Epithelial cell of proximal tubule (primary cell): ENCODE measurements at regions not wholly inside any gene's neighbourhood (a gene's known extent, or its start where the extent isn't known, plus 50 kb on each side); places are given as distances from the start of the nearest gene placed in this dataset.

Source experiments
- DNase-seq: peaks from one replicate; pipeline ENCODE4 v3.0.0-alpha.2; 2011; ENCODE audit warnings: low read depth
- H3K4me3 ChIP-seq: 2 replicates; pipeline ENCODE4 v1.5.1; 2011; ENCODE audit warnings: low read depth, mild to moderate bottlenecking, low read length
- CTCF ChIP-seq: conservative IDR thresholded peaks from 2 replicates; pipeline ENCODE4 v1.5.1; 2012; ENCODE audit warnings: low read depth, mild to moderate bottlenecking, low read length

- TF ChIP-seq CTCF = no peak
Observed at GRCh38 chr17:15129986-15130385, 135.1 kb downstream of the PMP22 start.

GRCh38 chr17:15124746-15125145 is 140.4 kb downstream of the PMP22 start:
- TF ChIP-seq CTCF = no peak
- no peak for DNase-seq
- no peak overlapping the region for H3K4me3 ChIP-seq

More at GRCh38 chr17:15129986-15130385, 135.1 kb downstream of the PMP22 start:
- no peak for DNase-seq
- no peak overlapping the region for H3K4me3 ChIP-seq

GRCh38 chr17:15124264-15124595 is 140.9 kb downstream of the PMP22 start:
- TF ChIP-seq CTCF = no peak
- no peak overlapping the region for H3K4me3 ChIP-seq
- DNase-seq = no peak

- H3K4me3 ChIP-seq = no peak overlapping the region
- DNase-seq = no peak
- no peak for TF ChIP-seq CTCF
Observed at GRCh38 chr17:15123593-15124263, 141.4 kb downstream of the PMP22 start.

GRCh38 chr17:15122857-15123256 is 142.3 kb downstream of the PMP22 start:
- DNase-seq = no peak
- TF ChIP-seq CTCF = no peak
- H3K4me3 ChIP-seq = no peak overlapping the region

- H3K4me3 ChIP-seq = no peak overlapping the region
- TF ChIP-seq CTCF = no peak
- no peak for DNase-seq
Observed at GRCh38 chr17:15121426-15121825, 143.7 kb downstream of the PMP22 start.

GRCh38 chr17:15119968-15120367 is 145.2 kb downstream of the PMP22 start:
- no peak for DNase-seq
- H3K4me3 ChIP-seq = no peak overlapping the region
- no peak for TF ChIP-seq CTCF
